HG03064 (cell line): ENCODE measurements at regions not wholly inside any gene's neighbourhood (a gene's known extent, or its start where the extent isn't known, plus 50 kb on each side); places are given as distances from the start of the nearest gene placed in this dataset.
"Not testable (repeated sequence)": the region's sequence is repeated elsewhere in the genome, so short reads cannot be mapped to it uniquely, and the experiment has no call there.

Experiments
- ATAC-seq: cut with Tn5 transposase; IDR thresholded peaks from one replicate; pipeline ENCODE4 v1.9.1; 2021; ENCODE audit warnings: low read depth; ENCODE audit not compliant: unreplicated experiment

DNA sequence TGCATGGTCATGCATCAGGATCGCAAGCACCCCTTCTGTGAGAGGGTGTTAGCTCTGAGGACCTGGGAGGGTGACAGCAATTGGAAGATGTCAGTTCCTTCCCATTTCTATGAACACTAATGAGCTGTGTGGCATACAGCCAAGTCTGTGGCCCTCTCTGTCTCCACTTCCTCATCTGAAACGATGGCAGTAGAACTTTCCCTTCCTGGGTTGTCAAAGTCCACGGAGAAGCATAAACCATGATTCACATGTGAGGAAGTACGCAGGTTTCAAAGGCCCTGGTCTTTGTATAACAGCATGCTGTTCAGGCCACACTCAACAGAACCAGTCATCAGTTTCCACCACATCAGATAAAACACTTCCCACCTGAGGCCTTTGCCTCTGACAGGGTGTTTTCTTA, 167.4 kb upstream of the RAB6C start:
- no peak for ATAC-seq

DNA sequence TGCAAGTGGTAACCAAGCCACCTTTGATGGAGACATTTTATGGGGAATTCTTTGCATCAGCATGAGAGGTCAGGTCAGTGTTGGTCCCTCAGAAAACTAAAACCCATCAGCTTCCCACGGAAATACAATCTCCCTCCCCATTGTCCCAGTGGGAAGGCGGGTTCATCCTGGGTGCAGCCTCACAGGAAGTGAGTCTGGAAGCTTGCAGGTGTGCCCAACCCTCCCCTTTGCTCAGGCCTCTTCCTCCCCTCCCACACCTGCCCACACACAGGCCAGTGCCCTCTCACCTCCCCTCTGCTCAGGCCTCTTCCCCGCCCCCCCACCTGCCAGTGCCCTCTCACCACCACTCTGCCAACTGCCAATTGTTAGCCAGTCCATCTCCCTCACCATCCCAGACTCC, 166.8 kb upstream of the RAB6C start:
- no peak for ATAC-seq

DNA sequence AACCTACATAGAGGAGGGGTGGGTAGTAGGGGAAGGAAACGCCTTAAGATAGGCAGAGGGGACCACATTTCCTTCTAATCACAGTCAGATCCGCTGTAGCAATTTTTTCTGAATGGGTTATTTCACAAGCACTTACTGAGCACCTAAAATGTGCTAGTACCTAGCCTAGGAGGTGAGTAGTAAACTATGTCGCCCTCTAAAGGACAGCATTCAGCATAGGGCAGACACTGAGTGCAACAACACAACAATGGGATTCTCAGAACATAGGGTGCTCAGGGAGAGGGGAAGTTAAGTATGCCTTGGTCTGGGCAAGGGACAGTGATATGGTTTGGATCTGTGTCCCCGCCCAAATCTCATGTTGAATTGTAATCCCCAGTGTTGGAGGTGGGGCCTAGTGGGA, 166.1 kb upstream of the RAB6C start:
- ATAC-seq = no peak

DNA sequence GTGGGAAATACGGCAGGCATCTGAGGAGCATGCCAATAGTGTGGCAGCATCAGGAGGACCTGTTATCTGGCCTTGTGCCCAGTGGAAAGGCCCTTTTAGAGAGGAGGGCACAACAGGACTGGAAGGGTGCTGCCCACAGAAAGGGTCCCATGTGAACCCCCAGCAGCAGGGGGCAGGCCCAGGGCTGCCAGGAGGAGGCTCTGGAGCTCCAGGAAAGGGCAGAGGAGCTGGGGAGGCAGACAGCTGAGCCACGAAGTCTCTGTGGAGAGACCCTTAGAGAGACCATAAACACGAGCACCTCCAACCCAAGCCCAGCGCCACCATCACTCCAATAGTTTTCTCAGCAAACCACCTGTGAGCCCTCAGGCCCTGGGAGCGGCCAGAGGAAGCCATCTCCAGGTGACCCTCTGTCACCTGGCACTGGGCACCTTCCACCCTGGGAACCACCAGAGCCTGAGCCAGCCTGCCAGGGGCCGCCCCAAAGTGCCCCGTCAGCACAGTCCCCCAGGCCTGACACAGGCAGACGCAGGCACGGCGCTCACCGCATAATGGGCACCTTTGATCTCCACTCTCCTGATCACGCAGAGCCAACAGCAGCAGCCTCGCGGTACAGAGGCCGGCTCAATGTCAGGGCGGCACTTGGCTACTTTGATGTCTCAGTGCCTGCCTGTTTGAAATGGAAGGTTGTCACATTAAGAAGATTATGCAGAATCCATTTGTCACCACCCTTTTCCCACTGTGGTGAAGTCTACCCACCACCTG, 162.5 kb upstream of the RAB6C start:
- ATAC-seq = no peak

DNA sequence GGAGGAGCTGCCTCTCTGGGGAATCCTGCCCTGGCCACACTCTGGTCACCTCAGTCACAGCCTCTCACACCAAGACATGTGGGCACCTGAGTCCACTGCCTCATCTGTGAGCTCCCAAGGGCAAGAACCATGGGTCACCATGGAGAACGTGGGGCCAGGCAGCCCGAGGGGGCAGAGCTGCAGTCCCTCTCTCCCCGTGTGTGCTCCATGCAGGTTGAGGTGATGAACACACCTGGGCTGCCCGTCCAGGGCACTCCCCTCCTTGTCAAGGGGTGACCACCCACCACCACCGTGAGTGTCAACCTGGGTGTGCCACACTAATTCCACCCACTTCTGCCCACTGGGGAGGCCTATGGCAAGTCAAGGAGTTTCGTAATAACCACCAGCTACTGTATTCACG, 159.6 kb upstream of the RAB6C start:
- ATAC-seq = no peak

DNA sequence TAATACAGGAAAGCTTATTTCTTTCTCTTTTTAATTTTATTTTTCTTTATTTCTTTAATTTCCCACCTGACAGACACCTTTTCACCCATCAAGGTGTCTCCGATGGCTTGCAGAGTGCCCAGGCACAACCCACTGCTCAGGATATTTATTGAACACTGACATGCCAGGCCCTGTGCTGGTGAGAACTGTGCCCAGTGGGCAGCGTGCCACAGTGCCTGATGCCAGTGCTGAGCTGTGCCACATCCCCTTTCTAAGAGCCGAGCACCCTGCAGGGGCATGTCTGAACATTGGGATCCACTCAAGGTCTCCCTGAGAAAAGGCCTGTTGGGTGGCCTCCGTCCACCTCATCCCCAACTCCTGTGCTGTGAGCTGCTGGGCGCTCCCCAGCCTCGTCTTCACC, 158.6 kb upstream of the RAB6C start:
- no peak for ATAC-seq

DNA sequence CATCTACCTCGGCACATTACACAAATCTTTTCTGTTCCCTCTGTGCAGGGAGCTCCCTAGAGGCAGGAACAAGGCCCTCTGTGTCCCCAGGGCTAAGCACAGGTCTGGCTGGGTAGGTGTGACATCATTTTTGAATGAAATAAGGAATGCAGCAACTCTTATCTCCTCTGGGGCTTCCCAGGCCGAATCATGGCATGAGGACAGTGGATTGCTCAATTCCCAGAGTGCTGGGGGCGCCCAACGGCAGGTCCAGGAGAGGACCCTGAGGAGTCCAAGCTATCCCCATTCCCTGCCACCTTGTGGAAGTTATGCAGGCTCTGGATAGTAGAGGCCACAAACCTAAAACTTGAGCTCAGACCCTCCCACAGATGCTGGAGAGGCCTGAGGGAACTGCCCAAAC, 158.0 kb upstream of the RAB6C start:
- no peak for ATAC-seq

DNA sequence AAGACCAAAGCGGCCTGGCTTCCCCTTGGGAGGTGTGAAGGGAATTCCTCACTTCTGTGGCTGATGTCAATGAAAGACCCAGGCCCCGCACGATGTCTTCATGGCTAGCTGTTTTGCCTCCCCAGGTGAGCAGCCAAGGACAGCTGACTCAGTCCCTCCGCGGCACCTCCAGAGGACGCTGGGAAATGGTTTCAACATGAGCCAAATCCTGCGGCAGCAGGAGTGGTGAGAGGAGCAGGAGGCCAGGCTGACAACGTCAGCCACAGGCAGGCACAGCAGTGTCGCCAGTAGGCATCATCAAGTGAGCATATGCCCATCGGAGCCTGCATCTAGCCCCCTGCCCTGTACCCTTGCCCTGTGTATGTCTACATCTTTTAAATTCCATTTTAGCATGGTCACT, 156.4 kb upstream of the RAB6C start:
- no peak for ATAC-seq

DNA sequence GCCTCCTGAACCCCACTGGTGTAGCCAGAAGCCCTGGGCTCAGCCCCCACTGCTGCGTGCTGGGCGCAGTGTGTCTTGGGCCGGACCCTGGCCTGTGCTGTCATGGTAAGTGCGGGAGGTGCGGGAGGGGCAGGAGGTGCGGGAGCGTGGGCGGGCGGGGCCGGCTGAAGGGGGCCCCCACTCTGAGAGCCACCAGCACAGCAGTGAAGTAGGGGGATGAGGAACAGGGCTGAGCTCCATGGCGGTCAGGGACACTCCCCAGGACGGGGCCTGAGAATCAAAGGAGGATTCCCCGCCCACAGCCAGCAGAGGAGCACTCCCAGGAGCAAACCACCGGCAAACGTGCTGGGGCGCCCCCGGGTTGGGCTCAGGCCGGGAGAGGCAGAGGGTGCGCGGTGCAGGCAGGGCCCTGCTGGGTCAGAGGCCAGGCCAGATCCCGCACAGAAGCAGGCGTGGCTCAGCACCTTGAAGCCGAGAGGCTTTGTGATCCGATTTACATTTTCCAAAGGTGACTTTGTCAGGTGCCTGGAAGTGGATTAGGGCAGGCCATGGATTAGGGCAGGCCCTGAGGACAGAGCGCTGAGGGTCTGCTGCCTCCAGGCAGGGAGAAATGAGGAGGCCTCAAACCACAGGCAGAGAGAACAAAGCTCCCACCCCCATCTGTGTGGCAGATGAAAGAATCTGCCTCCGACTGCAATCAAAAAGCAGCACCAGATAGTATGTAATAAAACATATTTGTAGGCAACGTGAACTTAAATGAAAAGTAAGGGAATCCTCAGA, 152.0 kb upstream of the RAB6C start:
- ATAC-seq = no peak

DNA sequence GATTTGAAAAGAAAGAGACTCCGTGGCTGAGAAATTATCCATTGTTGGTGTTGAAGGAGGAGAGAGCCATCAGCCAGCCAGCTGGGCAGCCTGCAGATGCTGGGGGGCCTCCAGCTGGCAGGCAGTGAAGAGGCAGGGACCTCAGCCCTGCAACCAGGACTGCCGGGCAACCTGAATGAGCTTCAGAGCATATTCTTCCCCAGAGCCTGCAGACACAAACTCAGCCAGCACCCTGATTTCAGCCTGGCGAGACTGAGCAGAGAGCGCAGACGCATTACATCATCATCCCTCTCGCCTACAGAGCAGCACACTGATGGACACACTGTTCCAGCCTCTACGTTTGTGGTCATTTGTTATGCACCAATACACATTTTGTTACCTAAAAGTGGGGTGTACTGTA, 150.7 kb upstream of the RAB6C start:
- no peak for ATAC-seq

DNA sequence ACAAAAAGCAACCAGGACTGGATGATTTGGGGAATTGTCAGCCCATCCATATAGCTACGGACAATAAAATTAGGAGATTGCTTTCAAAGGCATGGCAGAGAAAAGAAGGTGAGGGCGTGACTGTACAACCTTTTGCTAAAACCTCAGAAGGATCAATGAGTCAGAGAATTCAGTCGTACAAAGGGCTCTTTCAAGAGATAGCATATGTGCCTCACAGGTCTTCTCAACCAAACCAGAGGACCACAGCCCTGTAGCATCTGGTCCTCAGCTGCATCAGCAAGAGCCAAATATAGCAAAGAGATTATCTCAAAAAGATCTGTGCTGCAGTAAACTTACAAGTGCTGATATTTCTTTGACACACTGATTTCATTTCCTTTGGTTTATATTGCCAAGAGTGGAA, 149.9 kb upstream of the RAB6C start:
- ATAC-seq = no peak

DNA sequence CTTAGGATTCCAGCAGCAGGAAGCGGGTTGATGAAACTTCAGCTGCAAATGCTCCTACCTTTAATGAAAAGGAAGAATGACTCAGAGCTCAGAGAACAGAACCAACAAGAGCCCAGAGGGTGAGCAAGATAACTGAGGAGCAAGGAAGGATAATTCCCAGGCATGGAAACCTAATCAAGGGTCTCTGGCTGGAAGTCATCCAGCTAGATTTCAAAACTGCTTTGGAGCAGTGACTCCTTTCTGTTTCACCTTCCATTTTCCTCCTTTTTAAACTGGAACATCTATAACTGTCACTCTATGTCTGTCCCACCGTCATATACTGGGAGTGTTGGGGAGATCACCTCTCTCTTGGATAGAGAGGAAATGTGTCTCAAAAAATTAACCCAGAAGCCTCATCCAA, 148.4 kb upstream of the RAB6C start:
- ATAC-seq = no peak

DNA sequence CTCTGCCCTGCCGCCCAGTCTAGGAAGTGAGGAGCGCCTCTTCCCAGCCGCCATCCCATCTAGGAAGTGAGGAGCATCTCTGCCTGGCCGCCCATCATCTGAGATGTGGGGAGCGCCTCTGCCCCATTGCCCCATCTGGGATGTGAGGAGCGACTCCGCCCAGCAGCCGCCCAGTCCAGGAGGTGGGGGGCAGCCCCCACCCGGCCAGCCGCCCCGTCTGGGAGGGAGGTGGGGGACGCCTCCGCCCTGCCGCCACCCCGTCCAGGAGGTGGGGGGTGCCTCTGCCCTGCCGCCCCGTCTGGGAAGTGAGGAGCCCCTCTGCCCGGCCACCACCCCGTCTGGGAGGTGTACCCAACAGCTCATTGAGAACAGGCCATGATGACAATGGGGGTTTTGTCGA, 146.0 kb upstream of the RAB6C start:
- ATAC-seq = not testable (repeated sequence)

DNA sequence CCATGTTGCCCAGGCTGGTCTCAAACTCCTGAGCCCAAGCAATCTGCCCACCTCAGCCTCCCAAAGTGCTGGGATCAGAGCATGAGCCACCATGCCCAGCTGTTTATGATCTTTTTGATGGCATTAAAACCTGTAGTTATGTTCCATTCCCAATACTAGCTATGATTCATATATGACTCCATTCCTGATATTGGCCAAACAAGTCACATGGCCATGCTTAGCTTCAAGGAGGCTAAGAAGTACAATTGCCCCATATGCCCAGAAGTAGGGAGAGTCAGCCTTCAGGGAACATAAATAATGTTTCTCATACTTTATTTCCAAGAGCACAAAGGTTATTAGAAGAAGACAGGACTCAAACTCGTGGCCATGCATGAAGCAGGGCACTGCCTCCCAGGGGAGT, 132.4 kb upstream of the RAB6C start:
- ATAC-seq = no peak

DNA sequence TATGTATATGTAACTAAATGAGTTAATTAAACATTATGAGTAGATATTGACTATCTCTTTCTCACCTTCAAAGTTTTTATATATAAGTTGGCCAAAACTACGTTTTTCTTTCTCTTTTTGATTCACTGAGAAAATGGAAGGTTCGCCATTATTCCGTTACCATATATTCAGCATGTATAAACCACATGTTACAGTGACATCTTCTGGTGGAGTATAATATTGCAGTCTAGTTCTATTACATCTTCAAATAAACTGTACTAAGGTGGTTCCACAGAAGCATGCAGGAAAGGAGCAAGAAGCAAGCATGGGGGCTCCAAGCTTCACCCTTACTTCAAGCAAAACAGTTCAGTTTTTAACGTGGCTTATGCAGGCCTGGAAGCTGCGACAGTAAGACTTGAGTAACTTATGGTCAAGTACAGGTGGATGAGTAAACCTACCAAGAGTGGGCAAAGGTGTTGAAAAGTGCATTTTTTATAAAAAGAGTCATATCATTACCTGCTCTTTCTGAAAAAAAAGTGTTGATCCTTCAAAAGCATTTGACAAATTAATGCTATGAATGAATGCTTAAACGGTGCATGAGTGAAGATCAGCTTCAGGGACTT, 129.8 kb upstream of the RAB6C start:
- no peak for ATAC-seq

DNA sequence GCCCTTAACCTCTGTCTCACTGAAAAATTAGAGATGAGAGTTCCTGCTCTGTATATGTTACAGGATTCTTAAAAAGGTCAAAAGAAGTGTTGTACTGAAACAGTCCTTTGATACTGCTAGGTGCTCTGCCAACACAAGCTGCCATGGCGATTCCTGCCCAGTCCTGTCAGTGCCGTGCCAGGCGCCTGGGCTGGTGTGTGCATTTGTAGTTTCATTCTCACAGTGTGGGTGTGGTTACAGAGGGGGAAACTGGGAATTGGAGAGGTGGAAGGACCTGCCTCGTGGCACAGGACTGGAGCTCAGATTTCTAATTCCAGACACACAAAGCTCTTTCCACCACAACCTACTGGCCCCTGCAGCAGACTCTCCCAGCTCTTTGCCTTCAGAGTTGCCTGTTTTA, 122.3 kb upstream of the RAB6C start:
- no peak for ATAC-seq

DNA sequence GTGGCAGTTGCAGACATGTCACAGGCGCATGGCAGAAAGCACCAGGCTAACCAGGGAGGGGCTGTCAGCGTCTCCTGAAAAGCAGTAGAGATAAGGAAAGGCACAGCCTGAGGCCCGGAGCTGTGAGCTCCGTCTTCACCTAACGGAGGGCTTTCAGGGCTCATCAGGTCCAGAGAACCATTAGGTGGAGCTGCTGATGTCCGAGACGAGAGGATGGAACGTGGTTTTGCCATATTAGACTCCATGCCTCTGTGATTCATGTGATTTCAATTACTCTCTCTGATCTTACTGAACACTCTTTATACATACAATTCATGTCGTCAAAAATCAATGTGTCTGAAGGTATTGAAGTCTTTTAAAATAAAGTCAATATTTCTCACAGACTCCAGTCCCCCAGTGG, 120.3 kb upstream of the RAB6C start:
- ATAC-seq = no peak

DNA sequence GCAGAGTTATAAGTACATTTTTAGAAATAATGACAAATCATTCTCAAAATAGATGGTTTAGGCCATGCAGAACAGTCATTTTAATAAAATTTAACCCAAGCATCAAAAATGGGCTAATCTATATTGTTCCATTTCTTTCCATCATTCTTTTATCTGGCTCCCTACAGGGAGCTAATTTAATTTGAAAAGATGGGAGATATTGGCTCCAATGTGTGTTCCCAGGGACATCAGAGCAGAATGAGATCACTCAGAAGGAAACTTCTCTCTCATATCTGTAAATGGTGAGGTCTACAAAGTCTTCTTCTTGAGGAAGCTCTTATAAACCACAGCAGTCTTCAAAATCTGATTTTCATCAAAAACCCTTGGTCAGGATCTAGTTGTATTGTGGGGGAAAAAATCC, 119.4 kb upstream of the RAB6C start:
- ATAC-seq = no peak

DNA sequence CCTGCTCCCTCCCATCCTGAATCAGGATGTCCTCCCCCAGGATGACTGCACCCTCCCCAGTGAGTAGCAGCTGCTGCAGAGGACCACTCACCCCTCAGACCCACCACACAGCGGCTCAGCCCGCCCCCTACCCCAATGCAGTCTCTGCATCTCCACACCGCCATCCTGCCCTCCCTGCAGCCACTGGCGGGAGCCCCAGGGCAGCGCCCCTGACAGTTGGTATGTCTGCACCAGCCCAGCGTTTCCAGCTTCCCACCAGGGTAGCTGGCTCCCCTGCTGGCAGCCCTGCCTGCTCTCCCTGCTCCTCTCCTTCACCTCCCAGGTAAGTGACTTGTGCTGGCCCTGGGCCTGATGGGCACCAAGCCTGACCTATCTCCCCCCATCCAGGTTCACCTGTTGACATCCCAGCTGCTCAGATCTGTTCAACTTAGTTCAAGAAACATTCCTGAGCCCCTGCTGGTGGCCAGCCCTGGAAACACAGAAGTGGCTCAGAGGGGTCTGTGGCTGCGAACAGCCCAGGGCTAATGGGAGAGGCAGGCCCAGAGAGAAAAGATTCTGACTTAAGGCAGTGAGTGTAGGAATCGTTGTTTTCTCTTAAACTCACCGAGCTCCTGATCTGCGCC, 117.7 kb upstream of the RAB6C start:
- no peak for ATAC-seq

DNA sequence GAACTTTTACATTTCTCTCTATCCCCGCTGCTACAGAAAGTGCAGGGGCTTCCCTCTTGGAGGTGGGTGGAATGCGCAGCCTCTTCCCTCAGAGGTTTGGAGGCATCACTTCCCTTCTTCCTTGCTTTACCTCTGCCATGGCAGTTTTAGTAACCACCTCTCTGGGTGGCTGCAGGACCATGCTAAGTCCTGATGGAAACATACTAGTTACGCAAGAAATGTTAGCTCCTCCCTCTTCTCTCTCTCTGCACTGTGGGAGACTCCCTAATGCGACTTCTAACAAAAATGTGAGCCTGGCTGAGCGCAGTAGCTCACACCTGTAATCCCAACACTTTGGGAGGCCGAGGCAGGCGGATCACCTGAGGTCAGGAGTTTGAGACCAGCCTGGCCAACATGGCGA, 116.8 kb upstream of the RAB6C start:
- no peak for ATAC-seq

DNA sequence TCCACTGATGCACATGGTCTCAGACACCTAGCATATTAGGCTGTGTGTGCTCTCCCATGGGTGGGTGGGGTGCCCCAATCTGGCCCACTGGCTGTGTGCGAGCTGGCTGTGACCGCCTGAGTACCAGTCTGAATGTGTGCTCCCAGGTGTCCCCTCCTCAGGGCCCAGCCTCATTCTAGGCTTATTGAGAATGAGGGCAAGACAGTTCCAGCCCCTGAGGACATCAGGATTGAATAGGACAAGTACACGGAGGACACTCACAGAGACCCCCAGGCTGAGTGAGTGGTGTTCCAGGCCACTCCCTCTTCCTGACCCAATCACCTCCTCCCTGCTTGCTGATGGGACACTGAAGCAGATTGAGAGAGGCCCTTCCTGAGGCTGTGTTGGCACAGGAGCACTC, 116.1 kb upstream of the RAB6C start:
- ATAC-seq = no peak
